Endothelial cell of hepatic sinusoid (primary cell): ENCODE measurements at regions not wholly inside any gene's neighbourhood (a gene's known extent, or its start where the extent isn't known, plus 50 kb on each side); places are given as distances from the start of the nearest gene placed in this dataset.

Experiments
- in situ Hi-C: cut with HindIII; loops from 2 replicates; pipeline ENCODE4 v1.10.0; 2017; ENCODE audit warnings: low sequenced_read_pairs

DNA sequence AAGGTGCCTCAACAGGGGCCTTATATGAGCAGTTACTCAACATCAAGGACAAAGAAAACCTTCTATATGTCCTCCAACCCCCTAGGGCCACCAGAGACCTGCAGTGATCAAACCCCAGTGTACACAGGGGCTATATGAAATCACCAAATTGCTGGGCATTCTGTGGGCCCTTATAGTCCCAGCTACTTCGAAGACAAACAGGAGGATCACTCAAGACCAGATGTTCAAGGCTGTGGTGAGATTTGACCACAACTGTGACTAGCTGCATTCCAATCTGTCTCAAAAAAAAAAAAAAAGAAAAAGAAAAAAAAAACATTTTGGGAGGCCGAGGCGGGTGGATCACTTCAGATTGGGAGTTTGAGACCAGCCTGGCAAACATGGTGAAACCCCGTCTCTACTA lies 51.0 kb upstream of the PRB2 start:
- in situ Hi-C loops, result no loop called here

DNA sequence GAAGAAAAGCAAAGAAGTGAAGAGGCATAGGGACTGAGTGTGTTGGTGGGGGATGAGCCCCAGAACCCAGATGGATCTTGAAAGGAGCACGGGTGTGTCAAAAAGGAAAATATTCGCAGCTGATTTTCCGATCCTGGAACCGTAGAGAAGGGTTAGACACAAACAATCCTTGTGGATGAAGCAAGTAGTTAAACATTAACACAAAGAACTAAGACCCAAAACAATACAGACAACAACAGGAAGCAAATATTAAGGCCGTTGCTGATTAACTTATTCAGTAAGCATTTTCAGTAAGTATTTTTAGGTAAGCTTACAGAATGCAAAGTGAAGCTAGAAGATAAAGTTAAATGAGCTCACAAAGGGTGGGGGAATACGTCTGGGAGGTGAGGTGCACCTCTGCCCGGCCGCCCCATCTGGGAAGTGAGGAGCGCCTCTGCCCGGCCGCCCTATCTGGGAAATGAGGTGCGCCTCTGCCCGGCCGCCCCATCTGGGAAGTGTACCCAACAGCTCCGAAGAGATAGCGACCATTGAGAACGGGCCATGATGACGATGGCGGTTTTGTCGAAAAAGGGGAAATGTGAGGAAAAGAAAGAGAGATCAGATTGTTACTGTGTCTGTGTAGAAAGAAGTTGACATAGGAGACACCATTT lies 62.8 kb upstream of the PRB2 start:
- in situ Hi-C loops, result no loop called here

DNA sequence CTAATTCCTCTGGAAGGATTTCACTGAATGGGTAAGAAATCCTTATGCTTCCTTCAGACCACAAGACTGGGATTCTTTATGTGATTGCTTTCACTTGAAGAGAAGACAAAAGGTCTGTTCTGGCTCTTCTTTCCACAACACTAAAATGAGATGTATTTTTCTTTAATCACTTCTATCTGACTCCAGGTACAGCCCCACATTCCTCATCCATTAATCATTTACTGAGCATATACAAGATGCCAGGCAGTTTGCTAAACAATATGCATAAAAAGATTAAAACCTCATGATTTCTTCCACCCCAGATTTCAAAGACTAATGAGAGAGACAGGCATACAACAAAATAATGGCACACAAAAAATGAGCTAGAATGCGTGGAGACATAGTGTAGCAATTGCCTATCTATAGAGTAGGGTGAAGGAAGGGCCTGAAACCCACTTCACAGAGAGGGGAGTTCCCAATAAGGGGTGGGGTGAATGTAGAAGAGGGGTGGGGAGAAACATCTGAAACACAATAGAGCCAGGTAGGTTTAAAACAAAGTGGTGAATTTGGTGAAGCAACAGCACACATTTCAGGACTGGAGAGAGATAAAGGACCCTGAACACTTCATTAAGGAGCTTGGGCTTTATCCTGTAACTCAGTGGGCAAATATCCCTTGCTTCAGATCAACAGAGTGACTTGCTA lies 65.1 kb upstream of the PRB2 start:
- in situ Hi-C loops, result no loop called here

DNA sequence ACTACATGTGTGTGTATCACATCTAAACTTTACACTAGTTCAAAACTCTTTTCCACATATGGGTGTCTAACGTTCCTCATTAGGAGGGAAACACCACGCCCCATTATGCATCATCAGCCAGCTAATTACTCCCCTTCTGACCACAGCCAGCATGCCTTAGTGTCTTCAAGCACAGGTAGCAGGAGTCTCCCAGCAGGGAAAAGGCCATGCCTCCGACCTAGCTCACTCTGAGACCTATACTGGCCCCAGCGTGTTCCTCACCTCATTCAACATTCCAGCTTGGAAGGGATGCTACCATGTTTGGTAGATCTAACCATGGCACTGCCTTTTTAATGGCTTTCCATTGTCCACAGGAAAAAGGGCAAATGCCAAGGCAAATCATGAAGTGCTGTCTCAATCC lies 66.1 kb upstream of the PRB2 start:
- in situ Hi-C loops, result no loop called here

DNA sequence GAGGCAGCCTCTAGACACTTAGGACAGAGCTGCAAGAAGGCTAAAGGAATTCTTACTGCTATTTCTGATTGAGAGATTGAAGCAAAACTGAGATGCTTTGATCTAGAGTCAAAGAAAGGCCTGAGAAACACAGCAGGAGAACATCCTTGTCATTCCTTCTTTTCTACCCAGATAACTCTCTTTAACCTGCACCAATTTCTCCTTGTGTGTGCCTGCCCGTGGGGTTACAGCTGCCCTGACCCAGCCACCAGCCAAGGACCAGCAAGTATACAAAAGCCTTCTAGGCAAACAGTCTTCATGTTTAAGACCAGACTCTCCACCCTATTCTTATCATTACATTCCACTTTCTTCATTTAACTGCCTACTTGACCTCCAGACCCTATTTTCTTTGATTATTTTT lies 81.7 kb upstream of the PRB2 start:
- in situ Hi-C loops, result loop anchor here (25.0 kb wide), 1 partner anchor 690 kb away; no protein-coding TSS in a partner anchor

DNA sequence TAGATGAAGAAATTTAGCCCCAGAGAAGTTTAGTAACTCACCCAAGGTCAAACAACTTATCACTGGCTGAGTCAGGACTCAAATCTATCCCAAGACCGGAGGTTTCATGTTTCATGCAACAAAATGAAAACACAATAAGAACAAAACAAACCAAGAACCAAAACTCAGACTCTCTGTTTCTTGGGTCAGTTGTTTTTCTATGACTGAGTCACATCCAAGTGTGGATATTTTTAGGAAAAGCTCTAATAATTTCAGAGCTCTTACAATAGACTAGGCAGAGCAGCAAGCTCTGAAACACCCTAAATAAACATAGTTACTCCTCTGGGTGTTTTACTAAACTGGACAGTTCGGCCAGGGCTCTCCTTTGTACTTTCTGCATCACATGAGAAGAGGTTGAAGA lies 87.6 kb upstream of the PRB2 start:
- in situ Hi-C loops, result loop anchor here (25.0 kb wide), 1 partner anchor 696 kb away; no protein-coding TSS in a partner anchor

DNA sequence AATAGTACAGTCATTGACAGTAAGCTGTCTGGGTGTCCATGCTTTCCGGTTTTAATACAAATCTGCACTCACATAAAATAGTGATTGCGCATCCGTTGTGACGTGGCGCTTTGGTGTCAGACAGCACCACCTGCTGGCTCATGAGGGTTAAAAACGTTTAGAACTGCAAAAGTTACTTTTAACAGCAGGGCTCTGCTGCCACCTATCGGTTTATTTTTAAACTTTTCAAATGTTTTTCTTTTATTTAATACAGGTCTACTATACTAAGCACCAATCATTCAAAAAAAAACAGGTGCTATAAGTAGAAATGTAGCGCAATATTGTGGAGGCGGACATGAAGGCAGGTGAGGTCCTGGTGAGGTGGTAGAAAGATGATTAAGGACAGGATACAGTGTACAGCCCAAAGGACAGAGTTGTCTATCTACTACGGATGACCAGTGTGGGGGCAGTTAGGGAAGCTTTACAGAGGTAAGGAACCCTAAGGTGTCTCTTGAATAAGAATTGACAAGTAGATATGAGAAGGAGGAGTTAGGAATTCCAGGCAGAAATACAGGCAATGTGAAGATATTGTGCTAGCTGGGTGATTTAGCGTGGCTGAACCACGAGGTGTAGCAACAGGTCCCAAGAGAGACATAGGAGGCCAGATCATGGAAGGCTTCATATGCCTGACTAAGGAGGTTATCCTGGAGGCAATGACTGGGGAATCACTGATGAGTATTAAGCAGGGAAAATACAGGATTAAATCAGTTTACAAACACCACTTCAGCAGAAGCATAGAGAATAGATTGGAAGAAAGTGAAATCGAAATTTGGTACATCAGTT lies 91.5 kb upstream of the PRB2 start:
- in situ Hi-C loops, result loop anchor here (25.0 kb wide), 1 partner anchor 700 kb away; no protein-coding TSS in a partner anchor

DNA sequence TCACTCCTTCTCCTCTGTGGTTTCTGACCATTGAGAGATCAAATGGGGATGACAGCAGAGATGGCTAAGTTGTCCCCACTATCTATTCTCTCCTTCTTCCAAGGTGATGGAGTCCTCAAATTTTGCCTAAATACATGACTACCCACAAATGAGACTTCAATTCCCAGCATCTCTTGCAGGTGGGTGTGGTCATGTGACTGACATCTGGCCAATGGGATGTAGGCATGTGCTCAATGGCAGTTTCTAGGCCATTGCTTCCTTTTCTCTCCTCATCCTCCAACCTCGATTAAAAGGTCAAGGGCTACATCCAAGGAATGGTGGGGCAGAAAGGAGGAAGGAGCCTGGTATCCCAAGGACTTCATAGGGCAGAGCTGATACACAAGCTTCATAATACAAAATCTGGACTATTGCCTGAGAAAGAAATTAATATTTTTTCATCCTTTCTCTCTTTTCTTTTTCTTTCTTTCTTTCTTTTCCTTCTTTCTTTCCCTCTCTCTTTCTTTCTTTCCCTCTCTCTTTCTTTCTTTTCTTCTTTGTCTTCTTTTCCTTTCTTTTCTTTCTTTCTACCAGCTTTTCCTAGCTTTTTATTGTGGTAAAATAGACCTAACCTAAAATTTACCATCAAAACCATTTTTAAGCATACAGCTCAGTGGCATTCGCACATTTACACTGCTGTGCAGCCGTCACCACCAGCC lies 100.9 kb upstream of the PRB2 start:
- in situ Hi-C loops, result loop anchor here (25.0 kb wide), 1 partner anchor 709 kb away; no protein-coding TSS in a partner anchor

DNA sequence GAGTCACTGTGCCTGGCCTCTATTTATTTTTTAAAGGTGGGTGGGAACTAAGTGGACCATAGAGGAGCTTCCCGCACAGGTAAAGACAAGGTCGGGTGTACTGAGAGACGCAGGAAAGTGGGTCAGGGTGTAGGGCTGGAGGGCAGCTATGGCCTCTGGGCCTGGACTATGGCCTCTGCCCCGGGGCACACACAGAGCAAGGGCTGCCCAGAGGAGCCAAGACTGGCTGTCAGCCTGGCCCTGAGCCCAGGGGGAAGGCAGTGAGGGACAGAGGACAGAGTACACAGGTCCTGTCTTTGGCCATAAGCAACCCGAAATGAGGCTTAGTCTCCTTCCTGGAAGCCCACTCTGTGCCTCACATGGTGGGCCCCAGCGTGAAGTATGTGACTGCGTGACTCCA lies 102.1 kb upstream of the PRB2 start:
- in situ Hi-C loops, result loop anchor here (25.0 kb wide), 1 partner anchor 710 kb away; no protein-coding TSS in a partner anchor

DNA sequence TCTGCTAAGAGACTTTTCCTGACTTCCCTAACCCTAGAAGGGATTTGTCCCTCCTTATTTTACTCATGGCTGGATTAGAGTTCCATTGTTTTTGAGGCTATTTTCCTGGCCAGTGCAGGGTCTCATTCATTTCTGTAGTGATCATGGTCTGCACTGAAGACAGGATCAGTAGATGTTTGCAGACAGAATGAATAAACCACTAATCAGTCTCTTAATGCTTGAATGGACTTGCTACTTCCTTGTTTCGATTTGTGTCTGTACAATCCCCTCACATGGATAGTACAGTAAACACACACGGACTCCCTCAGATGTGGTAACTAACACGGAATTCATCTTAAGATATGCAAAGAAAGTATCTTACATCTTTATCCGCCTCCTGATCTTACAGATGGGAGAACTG lies 102.6 kb upstream of the PRB2 start:
- in situ Hi-C loops, result loop anchor here (25.0 kb wide), 1 partner anchor 711 kb away; no protein-coding TSS in a partner anchor

DNA sequence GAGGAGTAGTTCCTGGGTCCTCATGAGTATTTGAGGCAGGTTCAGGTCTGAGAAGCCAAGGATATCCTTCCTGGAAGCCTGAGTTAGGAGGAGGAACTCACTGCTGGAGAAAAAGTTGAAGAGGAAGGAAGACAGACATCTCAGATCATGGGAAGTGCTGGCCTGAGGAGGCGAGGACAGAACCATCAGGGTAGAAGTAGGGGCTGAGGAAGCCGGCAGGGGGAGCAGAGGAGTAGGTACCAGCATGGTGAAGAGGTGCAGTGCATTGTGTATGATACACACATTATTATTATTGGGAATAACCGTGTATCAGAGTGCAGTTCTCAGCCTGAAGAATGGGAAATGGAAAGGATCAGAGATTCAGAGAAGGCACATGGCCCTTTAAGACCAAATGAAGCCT lies 103.2 kb upstream of the PRB2 start:
- in situ Hi-C loops, result loop anchor here (25.0 kb wide), 1 partner anchor 711 kb away; no protein-coding TSS in a partner anchor

DNA sequence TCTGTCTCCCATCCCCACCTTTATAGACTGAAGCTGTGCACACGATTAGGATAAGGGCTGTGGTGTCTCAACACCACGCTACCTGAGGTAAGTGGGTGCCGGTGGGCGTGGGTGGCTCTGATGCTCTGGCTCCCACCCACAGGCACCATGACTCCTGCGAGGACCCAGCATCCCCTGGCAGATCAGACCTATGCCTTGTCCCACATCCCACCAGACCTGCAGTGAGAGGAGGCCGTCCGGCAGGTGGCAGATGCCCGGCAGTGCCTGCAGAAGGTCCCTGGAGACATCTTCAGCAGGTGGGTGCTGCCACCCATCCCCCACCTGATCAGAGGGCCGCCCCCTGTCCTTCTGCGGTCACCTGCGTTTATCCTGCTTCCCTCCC lies 104.4 kb upstream of the PRB2 start:
- in situ Hi-C loops, result loop anchor here (25.0 kb wide), 1 partner anchor 712 kb away; no protein-coding TSS in a partner anchor

DNA sequence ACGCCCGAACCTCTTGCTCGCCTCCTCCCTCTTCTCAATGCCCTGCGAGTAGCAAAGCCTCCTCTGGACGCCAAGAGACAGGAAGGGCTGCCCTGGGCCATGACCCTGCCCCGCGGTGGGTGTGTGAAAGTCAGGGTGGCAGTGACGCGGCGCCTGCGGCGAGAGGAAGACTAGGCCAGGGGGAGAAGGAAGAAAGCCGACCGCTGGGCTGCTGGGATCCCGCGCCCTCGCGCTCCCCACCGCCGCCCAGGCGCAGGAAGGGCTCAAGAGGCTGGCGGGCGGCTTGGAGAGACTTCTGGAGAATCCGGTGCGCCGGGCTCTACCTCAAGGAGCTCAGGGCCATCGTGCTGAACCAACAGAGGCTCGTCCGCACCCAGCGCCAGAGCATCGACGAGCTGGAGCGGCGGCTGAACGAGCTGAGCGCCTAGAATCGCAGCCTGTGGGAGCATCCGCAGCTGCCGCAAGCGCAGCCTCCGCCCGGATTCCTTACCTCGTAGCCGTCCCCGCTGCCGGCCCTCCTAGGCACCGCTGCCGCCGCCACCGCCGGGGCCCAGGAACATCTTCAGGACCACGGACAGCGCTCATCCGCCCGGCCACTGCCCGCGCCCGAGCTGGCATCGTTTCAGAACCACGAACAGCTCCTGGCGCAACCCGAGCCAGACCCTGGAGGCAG lies 105.0 kb upstream of the PRB2 start:
- in situ Hi-C loops, result no loop called here

DNA sequence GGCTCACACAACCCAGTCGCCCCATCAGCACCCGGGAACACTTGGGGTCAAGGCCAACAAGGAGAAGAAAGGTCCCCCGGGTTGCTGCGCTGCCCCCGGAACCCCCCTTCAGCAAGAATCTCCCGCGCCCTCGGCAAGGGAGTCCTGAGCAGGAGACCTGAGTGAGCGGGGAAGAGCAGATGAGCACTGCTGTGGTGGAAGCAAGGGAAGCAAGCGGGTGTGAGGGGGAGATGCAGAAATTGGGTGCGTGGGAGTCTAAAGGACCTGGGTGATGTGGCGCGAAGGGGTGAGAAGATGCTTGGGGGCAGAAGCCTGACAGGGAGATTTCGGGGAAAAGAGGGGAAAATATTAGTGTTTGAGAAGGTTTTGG lies 105.5 kb upstream of the PRB2 start:
- in situ Hi-C loops, result no loop called here

DNA sequence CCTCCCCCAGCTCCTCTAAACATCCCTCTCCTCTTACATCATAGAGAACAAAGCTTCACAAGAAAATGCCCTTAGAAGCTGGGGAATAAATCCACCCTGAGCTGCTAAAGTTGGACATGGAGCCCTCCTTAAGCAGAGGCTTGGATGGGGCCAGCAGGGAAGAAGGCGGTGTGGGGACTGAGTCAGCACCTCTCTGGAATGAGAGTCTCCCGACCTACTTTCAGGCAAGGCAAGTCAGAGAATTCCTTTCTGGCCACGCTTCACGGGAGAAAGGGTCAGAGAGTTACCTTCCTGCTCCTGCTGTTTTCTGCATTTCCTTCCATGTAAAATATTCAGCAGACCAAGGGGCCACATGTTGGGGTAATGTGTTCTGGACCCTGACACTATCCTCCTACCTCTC lies 113.3 kb upstream of the PRB2 start:
- in situ Hi-C loops, result no loop called here

DNA sequence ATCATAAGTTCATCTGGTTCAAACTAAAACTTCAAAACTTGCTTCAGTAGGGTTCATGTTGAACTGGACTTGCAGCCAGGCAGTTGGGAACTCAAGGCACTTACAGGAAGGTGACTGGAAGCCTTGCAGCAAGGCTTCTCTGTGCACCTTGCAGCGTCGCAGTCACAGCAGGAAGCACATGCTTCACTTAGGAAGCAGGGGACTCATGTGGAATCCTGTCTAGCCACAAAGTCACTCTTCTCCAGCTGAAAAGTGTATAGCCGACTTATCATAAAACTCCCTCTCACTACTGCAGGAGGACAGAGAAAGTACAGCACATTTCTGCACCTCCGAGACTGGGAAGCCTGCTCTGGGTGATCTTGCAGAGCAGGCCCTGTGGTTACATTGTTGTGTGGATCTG lies 114.0 kb upstream of the PRB2 start:
- in situ Hi-C loops, result no loop called here

DNA sequence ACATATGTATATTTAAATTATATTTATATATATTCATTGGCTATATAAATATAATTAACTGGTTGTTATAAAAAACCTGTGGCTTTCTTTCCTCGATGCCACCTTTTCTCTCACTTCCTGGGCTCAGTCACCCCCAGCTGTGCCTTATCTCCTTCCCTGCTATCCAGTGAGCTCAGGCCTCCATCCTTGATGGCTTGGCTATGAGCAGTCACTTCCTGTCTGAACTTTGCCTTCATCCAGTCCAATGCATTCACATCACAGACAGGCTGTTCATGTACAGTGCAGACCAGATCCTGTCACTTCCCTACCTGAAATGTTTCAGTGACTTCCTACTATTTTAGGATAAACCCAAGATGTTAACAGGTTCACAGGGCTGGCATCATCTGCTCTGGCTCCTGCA lies 115.3 kb upstream of the PRB2 start:
- in situ Hi-C loops, result no loop called here

DNA sequence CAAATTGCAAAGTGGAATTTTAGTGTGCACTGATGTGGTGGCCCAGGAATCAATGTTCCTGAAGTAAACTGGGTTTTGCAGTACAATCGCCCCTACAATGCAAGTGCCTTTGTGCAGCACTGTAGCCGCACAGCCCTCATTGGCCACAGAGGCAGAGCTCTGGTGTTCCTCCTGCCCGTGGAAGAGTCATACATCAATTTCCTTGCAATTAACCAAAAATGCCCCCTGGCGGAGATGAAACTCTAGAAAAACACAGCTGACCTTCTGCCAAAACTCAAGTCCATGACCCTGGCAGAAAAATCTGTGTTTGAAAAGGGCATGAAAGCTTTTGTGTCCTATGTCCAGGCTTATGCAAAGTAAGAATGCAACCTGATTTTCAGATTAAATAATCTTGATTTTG lies 117.9 kb upstream of the PRB2 start:
- in situ Hi-C loops, result no loop called here

DNA sequence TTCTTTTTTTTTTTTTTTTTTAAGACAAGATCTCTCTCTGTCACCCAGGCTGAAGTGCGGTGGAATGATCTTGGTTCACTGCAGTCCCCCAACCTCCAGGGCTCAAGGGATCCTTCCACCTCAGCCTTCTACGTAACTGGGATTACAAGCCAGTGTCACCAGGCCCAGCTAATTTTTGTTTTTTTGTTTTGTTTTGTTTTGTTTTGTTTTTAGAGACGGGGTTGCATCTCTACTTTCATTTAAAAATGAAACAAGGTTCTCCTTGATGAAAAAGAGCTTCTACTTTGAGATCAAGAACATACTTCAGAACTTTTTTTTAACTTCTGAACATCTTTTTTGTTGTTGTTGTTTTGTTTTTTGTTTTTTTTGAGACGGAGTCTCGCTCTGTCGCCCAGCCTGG lies 121.7 kb upstream of the PRB2 start:
- in situ Hi-C loops, result no loop called here

DNA sequence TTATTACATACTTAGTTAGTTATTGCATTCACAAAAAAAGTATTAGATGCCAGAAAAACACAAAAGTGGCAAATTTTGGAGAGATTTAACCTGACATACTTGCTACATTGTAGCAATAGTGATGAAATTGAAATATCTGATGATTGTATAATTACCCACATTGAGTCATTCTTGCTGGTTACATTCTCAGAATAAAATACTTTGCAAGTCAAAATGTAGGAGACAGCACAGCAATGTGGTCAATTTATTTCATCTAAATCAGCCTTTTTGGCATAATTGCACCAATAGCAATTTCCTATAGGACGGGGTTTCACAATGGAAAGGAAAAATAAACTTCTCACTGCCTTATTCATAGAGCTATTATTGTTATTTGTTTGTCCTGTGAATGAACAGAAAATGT lies 125.0 kb upstream of the ETV6 start:
- in situ Hi-C loops, result no loop called here
